ENCODE measurements at regions not wholly inside any gene's neighbourhood (a gene's known extent, or its start where the extent isn't known, plus 50 kb on each side); places are given as distances from the start of the nearest gene placed in this dataset.

DNA sequence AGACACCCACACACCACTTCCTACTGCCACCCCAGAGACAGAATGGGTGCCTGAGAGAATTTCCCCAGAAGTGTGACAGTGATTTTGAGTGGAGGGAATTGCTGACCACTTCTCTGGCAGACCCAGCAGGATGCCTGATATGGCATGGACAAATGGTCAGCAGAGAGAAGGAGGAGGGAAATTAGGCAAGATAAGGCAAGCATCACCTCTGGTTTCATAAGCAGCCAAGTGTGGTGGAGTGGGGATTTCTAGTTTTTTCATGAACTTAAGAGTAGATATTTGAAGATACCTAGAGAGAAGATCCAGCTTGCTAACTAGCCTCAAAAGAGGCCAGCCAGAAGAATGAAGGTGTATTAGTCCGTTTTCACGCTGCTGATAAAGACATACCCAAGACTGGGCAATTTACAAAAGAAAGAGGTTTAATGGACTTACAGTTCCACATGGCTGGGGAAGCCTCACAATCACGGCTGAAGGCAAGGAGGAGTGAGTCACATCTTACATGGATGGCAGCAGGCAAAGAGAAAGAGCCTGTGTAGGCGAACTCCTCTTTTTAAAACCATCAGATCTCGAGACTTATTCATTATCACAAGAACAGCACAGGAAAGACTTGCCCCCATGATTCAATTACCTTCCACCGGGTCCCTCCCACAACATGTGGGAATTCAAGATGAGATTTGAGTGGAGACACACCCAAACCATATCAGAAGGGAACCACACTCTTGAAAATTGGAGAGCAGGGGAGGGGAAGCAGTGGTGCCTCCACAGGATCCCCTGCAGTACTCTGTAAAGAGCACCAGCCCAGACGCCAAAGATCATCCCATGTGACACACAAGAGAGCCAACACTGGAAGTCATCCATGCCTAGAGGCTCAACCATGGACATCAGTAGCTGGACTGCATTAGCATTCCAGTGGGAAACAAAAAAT lies 64.2 kb downstream of the RBM43 start:
- FAIRE-seq, result no peak
- no peak for DNase-seq (ENCODE audit: low spot score)

DNA sequence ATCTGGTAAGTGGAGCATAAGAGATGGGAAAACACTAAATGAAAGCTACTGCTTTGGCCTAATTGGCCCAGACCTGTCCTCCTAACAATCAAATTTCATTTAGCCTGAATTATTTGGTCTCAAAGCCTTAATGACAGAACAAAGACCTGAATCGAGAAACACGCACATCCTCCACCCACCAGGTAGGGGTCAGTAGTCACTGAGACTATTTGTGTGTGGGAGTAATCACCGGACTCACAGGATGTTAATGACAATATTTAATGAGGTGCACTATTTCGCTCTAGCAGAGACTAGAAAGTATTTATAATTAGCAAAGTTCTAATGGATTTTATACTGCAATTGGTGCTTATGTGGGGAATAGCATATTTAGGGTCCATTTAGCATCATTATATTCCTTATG lies 68.1 kb downstream of the RBM43 start:
- DNase-seq (ENCODE audit: low spot score) (no peak), FAIRE-seq (no peak)

DNA sequence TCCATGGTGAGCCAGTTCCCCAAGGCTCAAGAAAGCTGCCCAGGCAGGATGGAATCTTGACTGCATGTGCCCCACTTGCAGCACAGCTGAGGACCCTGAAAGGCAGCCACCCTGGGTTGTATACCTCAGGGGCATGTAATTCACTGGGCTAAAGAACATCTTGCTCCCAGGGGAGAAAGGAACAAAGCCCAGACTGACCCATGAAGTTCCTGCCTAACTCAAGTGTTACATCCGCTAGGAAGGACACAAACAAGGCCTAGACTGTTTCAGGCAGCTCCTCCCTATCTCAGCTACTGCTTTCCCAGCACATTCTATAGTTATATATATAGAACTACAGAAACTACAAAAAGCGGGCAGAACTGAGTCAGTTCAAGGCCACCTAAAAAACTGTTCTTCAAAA lies 69.0 kb downstream of the RBM43 start:
- DNase-seq (ENCODE audit: low spot score), result no peak
- FAIRE-seq, result no peak

DNA sequence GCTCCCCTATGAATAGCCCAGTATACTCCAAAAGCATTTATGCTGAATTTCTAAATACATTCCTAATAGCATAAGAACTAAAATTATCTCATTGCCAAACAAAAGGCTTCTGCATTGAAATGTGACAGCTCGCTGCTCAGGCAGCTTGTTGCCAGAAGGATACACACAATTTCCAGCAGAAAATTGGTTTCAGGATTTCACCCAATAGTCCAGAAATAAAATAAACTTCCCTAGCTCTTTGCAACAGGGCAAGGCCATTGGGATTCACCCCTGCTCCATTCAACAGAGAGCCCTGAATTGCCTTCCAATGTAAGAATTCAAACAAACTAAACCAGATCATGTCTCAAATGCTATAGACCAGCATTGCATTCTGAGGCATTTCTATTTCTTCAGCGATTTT lies 70.7 kb downstream of the RBM43 start:
- FAIRE-seq (no peak), DNase-seq (ENCODE audit: low spot score) (no peak)

DNA sequence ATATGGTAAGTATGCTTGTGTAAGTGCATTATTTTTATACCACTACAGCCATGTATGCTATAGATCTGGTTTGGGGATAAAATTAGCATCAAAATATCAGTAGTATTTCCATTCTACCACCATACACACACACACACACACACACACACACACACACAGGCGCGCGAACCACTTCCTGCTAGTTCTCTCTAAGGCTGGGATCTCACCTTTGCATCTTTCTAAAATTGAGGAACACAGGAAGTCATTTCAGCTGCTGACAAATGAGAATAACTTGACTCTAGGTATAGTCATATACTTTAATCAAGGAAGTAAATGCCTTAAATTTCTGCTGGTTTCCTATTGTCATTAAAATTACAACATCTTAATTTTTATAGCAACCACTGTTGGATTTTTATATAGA lies 72.5 kb downstream of the RBM43 start:
- FAIRE-seq, result no peak
- DNase-seq (ENCODE audit: low spot score), result no peak

DNA sequence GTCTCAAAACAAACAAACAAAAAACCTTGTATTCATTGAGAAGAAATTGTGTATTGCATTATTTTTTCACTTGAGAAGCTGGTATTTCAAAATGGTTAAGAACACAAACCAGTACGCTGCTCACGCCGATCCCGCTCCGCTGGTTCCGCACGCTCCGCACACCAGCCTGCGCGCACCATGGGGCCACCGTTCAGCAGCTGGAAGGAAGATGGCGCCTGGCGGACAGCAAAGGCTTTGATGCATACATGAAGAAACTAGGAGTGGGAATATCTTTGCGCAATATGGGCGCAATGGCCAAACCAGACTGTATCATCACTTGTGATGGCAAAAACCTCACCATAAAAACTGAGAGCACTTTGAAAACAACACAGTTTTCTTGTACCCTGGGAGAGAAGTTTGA lies 75.7 kb downstream of the RBM43 start:
- FAIRE-seq, result no peak
- no peak for DNase-seq (ENCODE audit: low spot score)

DNA sequence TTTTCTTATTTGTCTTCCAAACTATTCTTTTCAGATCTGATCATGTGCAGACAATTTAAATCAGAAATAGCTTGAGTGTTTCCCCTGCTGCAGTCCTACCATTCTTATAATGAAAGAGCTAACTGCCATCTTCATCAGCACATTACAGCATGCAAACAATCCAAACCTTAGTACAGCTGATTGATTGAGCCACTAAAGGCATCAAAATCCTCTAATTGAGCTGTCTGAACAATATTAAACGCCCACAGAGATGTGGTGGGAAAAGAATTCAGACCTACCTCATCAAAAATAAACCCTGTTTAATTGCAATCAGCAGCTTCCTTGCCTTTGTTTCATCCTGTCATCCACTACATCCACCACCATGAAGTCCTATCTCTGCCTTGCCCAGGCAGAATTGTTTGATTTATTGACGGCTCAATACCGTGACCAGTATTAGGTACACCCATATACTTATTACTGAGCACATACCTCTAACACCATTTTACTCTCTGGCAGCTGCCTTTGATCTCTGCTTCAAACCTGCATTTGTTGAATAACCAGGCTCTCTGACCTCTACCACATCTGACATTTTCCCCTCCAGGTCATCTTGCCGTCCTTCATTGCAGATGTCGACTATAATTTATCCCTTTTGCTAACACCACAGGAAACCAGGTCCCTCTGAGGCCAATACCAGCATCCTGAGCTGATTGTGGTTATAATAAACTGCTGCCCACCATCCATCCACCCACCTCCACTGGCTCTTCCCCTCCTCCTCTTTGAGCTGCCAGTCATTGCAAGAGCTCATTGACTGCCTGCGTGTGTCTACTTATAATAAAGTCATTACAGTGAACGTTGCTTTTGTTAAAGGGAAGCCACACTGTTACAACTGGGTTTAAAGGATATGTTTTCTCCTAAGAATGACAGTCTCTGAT lies 78.5 kb downstream of the RBM43 start:
- FAIRE-seq (no peak), DNase-seq (ENCODE audit: low spot score) (no peak)

DNA sequence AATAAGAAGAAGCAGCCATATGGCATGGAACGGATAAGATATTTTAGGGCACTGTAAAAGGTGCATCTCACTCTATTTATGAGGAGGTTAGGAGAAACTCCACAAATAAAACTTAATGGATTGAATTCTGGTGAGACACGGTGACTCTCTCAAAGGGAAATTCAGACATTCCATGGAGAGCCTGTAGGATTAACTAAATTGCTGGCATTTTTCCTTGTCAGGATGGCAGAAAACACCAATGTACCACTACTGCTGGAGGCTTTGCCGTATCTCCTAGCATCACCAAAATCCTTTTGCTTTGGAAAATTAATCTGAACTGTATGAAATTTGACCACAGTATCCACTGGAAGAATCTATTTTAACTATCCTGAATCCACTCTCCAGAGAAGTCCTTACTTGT lies 79.3 kb downstream of the RBM43 start:
- DNase-seq (ENCODE audit: low spot score) (no peak), FAIRE-seq (no peak)

DNA sequence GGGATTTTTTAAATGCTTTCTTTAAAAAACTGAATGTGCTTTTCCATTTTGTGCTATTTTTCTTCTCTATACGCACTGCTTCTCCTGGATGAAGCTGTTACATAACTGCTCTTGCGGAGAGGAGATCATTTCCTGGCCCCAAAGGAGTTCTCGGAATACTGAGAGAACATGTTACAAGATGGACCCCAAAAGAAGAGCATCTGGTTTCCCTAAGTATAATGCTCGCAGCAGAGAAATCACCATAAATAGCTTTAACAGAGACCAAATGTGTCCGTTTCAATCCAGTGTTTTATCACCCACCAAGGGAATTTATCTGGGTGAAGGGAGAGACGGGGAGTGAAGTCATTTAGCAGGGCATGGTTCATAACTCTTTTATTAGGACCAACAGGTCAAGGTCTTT lies 80.1 kb downstream of the RBM43 start:
- DNase-seq (ENCODE audit: low spot score) (no peak), FAIRE-seq (no peak)

DNA sequence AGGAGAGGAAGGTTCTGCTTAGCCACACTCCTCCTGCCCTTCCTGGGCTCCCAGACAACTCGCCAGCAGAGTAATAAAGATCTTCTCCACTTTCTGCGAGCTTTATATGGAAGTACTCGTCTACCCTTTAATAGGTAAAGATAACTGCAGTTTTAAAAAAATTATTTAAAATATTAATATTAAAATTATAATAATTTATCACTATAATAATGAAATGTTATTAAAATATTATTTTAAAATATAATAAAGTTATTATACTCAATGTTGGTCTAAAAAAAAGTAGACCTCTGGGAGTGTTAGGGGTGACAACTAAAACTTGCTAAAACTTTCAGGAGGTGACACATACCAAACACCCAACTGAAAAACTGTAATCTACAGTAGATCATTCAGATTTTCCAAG lies 81.5 kb downstream of the RBM43 start:
- no peak for FAIRE-seq
- no peak for DNase-seq (ENCODE audit: low spot score)

DNA sequence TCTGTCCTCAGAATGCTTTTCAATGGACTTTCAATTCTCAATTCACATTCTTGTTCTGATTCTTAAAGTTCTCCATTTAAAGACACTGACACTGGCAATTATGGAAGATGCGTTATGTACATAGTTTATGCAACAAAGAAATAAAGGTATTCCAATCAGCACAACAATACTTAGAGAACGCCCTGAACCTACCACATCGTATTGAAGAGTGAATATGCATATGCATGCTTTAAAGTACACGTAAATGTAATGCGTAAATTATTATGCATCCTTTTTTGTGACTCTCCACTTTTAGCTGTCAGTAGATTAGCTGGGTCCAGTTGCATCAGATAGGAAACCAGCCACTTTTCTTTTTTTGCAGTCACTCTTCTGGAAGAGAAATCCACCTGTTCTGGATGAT lies 83.5 kb downstream of the RBM43 start:
- FAIRE-seq (no peak), DNase-seq (ENCODE audit: low spot score) (no peak)

DNA sequence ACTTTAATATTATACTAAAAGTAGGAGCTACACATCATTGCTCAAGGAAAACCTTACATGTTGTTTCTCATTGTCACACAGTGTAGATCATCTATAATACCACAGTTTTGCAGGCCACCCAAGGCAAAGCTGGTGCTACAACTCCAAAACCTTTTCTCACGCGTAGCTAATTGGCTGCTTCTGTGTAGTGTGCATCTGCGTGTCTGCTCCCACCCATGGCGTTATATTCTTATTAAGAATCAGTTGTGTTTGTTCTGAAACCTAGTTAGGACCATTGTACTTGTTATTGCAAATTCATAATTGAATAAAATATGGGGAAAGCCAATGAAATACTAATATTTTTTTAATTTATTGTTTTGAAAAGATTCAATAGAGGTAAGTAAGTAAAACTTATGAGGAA lies 83.9 kb downstream of the RBM43 start:
- no peak for FAIRE-seq
- DNase-seq (ENCODE audit: low spot score), result no peak

DNA sequence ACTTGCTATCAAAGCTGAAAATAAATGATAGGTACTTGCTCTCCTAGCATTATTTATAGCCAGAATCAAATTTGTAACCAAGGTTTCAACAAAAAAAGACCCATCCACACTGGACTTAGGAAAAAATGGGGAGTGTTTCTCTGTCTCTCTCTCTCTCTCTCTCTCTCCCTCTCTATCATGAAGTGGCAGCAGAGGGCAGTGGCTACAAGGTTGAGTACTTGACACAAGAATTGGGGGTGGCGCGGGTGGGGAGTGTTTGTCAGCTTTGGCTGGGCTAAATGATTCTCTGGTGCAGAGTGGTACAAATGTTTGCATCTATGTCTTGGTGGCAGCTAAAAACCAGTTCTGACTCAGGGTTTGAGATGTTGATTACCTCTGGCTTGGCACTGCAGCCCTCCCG lies 85.0 kb downstream of the RBM43 start:
- DNase-seq (ENCODE audit: low spot score) (no peak), FAIRE-seq (no peak)

DNA sequence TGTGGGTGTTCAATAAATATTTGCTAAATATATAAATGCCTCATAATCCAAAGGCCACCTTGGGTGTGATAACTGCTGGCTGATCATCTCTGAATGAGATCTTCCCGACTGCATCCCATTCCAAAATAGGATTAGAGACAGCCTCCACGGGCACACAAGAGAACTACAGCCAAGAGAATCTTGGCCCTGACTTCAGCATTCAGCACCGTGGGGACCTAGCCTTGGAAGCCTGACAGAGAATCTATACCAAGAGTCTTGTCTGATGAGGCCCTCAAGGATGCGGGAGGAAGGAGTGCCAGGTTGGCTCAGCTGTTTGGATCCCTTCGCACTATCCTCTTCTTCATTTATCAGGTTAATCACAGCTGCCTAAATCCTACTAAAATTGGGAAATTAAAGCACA lies 85.8 kb downstream of the RBM43 start:
- FAIRE-seq (no peak), DNase-seq (ENCODE audit: low spot score) (no peak)

DNA sequence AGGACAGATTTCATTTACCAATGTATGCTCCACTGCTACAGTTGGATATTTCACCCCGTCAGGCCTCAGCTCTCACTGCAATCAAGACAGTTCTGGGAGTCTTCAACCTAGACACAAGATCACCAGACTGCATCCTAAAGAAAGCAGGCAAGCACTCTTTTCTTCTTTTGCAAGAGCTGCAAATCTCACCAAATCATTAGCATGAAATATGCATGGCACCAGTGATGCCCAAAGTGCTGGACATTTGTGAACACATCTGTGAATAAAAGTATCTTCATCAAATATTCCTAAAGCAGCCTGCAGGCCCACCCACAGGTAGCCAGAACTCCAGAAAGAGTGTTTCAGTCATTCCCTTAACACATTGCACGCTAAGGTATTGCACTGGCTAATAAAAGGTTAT lies 87.5 kb downstream of the RBM43 start:
- no peak for FAIRE-seq
- no peak for DNase-seq (ENCODE audit: low spot score)

DNA sequence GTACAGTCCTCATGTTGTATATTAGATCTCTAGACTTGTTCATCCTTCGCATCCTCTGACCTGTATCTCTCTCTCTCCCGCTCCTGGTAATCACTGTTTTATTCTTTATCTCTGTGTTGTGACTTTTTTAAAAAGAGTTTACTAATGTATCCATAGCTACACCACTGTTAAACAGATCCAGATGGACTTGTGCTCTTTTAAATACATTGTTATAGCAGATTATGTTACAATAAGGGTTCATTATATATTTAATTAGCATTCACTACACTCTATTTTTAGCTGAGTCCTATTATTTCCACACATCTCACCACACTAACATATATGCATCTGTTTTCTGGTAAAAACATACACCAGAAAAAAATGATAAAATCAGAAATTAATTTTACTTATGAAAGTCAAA lies 90.5 kb downstream of the RBM43 start:
- DNase-seq (ENCODE audit: low spot score) (no peak), FAIRE-seq (no peak)

DNA sequence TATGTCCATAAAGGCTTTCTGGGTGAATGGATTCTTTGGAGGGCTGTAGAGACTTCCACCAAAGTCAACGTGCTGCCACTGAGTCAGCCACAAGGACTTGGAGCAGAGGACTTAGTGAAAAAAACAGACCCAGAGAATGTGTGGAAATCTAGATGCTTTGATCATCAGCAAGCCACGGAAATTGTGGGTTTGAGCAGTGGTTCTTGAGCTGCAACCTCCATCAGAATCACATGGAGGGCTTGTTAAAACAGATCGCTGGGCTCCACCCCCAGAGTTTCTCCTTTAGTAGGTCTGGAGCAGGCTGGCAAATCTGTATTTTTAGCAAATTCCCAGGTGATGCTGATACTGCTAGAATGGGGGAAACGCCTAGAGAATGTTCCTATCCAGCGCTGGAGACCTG lies 95.3 kb downstream of the RBM43 start:
- no peak for FAIRE-seq
- no peak for DNase-seq (ENCODE audit: low spot score)

DNA sequence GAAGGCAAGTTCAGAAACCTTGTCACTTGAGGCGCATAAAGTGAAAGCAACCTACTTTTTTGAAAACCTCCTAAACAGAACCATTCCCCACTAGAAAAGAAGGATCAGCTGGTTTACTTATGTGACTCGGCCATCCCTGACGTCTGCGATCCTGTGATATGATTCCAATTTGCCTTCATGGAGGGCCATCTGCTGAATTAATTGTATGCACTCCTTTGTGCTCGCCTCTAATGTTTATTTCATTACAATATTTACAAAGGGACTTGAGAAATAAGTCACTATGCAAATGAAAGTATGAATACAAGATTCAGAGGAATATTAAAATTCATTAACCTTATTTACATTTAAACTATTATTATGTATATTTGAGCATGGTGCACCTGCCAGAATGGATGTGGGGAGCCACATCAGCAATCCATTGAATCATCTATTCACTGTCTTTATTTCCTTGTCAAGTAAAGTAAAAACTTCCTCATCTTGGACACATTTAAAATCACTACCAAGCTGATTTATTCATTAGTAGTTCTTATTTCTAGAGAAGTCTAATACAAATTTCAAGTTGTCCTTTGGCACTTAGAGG lies 96.5 kb downstream of the RBM43 start:
- no peak for FAIRE-seq
- no peak for DNase-seq (ENCODE audit: low spot score)

DNA sequence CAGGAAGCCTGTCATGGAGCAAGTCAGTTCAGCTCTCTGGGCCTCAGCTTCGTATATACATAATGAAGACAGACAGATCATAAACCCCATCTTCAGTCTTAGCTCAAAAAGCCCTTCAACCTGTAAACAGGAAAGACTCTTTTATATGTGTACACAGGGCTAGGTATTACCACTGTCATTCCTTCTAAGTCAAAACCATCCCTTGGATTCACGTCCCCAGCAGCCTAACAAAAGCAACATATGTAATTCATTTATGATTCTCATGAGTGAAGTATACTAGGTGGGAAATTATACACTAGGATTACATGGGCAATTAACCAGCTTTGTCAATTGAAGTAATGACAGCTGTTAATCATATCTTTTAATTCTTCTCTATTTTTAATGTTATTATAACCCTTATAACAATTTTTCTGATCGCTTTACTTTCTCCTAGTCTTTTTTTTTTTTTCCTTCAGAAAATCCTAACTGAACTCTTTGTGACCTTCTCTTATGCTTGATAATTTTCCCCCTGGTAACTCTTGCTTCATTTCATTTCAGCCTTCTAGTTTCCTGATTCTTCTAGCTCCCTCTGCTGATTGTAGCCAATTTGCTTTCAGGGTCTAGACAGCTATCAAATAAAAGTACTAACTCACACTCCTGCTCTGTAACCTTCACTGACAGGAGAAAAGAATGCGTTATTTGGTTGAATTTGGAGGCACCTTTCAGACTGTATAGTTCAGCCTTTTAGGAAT lies 99.7 kb downstream of the RBM43 start:
- no peak for DNase-seq (ENCODE audit: low spot score)
- no peak for FAIRE-seq

DNA sequence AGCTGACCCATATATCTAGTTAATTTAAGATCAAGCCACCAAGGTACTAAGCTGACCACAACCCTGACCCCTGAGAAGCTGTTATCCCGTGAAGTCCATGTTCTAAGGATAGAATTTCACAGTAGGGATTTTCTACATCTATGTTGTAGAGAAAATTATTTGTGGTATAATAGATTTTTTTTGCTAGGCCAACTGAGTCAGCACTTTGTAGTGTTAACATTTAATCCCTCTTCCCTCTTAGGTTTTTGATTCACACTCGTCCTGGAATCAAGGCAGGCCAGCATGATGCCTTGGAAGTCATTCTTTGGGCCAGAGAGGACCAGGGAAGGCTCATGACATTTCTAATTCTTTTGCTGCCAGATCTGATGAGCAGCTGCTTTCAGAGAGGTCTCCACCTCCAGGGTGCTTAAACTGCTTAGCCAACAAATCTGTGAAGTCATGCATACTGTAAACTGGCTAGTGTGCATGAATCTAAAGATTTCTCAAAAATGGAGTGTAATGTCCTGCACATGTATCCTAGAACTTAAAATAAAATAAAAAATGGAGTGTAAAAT lies 102.5 kb downstream of the RBM43 start:
- DNase-seq (ENCODE audit: low spot score) (no peak), FAIRE-seq (no peak)

Measured in RCC 7860 (cell line).